ENCODE measurements at regions not wholly inside any gene's neighbourhood (a gene's known extent, or its start where the extent isn't known, plus 50 kb on each side); places are given as distances from the start of the nearest gene placed in this dataset.

DNA sequence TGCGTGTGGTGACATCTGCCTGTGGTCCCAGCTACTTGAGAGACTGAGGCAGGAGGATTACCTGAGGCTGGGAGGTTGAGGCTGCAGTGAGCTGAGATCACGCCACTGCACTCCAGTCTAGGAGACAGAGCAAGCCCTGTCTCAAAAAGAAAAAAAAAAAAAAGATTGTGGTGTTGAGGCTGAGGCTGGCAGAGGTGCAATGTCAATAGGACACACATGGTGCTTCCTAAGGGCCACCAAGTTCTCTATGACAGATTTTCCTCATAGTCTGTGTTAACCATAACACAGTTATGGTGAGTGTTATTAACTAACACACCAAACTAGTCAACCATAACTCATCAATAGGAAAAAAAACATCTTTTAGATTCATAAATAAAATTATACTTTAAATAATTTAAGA is 494.4 kb downstream of the TMX3 start:
- DNase-seq (ENCODE audit: low spot score): no peak
- Mint-ChIP-seq H3K9me3 (ENCODE audit: low read depth) (peaks cover 2% of the 10 kb centered on the region), H3K4me1 (ENCODE audit: low read depth) (peaks cover 19% of the 10 kb centered on the region), H3K27ac (ENCODE audit: unreplicated experiment) (no peak overlapping the region), H3K4me3 (ENCODE audit: unreplicated experiment) (no peak overlapping the region), H3K27me3 (ENCODE audit: low read depth) (no peaks in the 10 kb centered on the region), H3K36me3 (ENCODE audit: low read depth) (no peaks in the 10 kb centered on the region)
- no peak for TF ChIP-seq CTCF (IDR thresholded peaks at IDR 0.05)

DNA sequence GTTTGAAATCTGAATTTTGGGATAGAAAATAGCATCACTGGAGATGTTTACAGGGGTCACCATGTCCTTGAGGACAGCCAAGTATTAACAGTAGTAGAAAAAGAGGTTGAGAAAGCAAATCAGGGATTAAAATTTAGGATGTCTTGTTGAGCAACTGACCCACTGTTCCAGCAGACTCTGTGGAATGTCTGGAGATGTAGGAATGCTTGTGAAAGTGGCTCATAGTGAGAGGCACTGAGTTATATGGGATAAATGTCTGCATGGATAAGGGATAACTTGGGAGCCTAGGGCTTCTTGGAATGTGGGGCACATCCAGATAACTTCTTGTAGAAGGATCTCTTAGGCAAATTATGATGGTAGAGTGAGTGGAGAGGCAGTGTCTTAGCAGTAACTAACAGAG is 495.0 kb downstream of the TMX3 start:
- no peak for TF ChIP-seq CTCF (IDR thresholded peaks at IDR 0.05)
- peaks cover 19% of the 10 kb centered on the region for H3K4me1 Mint-ChIP-seq (ENCODE audit: low read depth)
- no peak for DNase-seq (ENCODE audit: low spot score)
- no peak overlapping the region for H3K4me3 Mint-ChIP-seq (ENCODE audit: unreplicated experiment)
- H3K9me3 Mint-ChIP-seq (ENCODE audit: low read depth): peaks cover 2% of the 10 kb centered on the region
- H3K27ac Mint-ChIP-seq (ENCODE audit: unreplicated experiment): no peak overlapping the region
- no peaks in the 10 kb centered on the region for H3K36me3 Mint-ChIP-seq (ENCODE audit: low read depth)
- no peaks in the 10 kb centered on the region for H3K27me3 Mint-ChIP-seq (ENCODE audit: low read depth)

DNA sequence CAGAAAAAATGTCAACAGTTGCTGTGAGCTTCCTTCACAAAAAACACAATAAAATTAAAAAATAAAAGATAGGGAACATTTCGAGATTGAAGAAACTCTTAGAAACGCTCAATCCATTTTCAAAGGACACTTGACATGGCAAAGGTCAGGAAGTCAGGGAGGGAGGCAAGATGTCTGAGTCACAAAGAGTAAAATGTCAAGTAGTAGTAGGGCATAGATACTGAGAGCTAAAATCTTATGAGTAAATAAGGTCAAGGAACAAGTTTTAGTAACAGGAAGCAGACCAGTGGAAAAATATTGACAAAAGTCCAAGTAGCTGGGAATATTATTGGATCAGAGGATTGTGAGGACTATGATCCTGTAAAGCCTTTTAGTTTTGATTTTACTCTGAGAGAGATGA is 495.6 kb downstream of the TMX3 start:
- no peak for DNase-seq (ENCODE audit: low spot score)
- H3K4me3 Mint-ChIP-seq (ENCODE audit: unreplicated experiment): no peak overlapping the region
- no peaks in the 10 kb centered on the region for H3K36me3 Mint-ChIP-seq (ENCODE audit: low read depth)
- no peak overlapping the region for H3K27ac Mint-ChIP-seq (ENCODE audit: unreplicated experiment)
- peaks cover 2% of the 10 kb centered on the region for H3K9me3 Mint-ChIP-seq (ENCODE audit: low read depth)
- H3K27me3 Mint-ChIP-seq (ENCODE audit: low read depth): no peaks in the 10 kb centered on the region
- no peak for TF ChIP-seq CTCF (IDR thresholded peaks at IDR 0.05)
- H3K4me1 Mint-ChIP-seq (ENCODE audit: low read depth): peaks cover 19% of the 10 kb centered on the region

DNA sequence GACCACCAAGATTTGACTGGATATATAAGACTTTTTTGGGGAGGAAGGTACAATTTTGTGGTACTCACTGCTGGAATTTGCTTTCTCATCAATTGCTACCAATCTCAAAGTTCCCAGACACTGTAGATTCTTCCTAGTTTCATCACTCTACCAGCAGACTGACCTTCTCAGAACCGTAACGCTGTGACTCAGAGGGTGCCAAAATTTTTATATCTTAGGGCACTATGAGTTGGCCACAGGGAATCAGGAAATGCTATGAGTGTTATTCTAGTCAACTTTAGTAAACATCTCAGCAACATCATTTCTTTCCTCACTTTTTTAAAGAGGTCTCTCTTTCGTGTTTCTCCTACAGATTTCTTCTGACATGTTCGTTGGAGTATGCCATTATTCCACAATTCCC is 499.0 kb downstream of the TMX3 start:
- no peak for DNase-seq (ENCODE audit: low spot score)
- no peaks in the 10 kb centered on the region for H3K9me3 Mint-ChIP-seq (ENCODE audit: low read depth)
- peaks cover 19% of the 10 kb centered on the region for H3K4me1 Mint-ChIP-seq (ENCODE audit: low read depth)
- no peak overlapping the region for H3K4me3 Mint-ChIP-seq (ENCODE audit: unreplicated experiment)
- no peaks in the 10 kb centered on the region for H3K36me3 Mint-ChIP-seq (ENCODE audit: low read depth)
- H3K27me3 Mint-ChIP-seq (ENCODE audit: low read depth): no peaks in the 10 kb centered on the region
- no peak overlapping the region for H3K27ac Mint-ChIP-seq (ENCODE audit: unreplicated experiment)
- TF ChIP-seq CTCF (IDR thresholded peaks at IDR 0.05): no peak

- Mint-ChIP-seq H3K9me3 (ENCODE audit: low read depth) (no peaks in the 10 kb centered on the region), H3K4me1 (ENCODE audit: low read depth) (no peaks in the 10 kb centered on the region), H3K4me3 (ENCODE audit: unreplicated experiment) (no peak overlapping the region), H3K27me3 (ENCODE audit: low read depth) (no peaks in the 10 kb centered on the region), H3K27ac (ENCODE audit: unreplicated experiment) (no peak overlapping the region), H3K36me3 (ENCODE audit: low read depth) (no peaks in the 10 kb centered on the region)
- TF ChIP-seq CTCF (IDR thresholded peaks at IDR 0.05): no peak
- no peak for DNase-seq (ENCODE audit: low spot score)
Measured at GRCh38 chr18:68186039-68186438, 528.9 kb downstream of the TMX3 start.
